ENCODE measurements at regions not wholly inside any gene's neighbourhood (a gene's known extent, or its start where the extent isn't known, plus 50 kb on each side); places are given as distances from the start of the nearest gene placed in this dataset.

DNA sequence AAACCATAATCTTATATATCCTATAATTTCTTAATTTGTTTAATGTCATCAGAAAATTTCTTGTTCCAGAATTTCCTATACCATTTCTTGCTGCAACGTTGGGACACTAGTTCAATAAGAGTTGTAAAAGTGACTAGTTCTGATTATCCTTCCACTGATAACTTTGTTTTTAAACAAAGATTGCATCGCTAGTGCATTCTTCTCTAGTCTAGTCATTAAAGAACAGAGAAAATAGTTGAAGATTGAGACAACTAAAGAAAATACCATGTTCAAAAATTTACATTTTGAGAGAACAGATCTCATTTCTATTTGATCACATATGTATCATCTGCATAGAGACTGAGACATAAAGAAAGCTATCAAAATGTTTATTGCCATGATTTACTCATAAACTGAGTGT is 1888.2 kb downstream of the EFNA5 start:
- 84 to 87% (median 87%) methylated on average over 2 of the region's 2 CpGs for WGBS, 3 donors
- TF ChIP-seq, protein P1, sequence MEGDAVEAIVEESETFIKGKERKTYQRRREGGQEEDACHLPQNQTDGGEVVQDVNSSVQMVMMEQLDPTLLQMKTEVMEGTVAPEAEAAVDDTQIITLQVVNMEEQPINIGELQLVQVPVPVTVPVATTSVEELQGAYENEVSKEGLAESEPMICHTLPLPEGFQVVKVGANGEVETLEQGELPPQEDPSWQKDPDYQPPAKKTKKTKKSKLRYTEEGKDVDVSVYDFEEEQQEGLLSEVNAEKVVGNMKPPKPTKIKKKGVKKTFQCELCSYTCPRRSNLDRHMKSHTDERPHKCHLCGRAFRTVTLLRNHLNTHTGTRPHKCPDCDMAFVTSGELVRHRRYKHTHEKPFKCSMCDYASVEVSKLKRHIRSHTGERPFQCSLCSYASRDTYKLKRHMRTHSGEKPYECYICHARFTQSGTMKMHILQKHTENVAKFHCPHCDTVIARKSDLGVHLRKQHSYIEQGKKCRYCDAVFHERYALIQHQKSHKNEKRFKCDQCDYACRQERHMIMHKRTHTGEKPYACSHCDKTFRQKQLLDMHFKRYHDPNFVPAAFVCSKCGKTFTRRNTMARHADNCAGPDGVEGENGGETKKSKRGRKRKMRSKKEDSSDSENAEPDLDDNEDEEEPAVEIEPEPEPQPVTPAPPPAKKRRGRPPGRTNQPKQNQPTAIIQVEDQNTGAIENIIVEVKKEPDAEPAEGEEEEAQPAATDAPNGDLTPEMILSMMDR (IDR thresholded peaks at IDR 0.05) = no peak
- no peak overlapping the region for H3K4me3 ChIP-seq
- no peaks in the 10 kb centered on the region for H3K27me3 ChIP-seq (ENCODE audit: insufficient read depth in 3 of 3, low read length in 2 of 3)
- no peaks in the 10 kb centered on the region for H3K9me3 ChIP-seq
- no peaks in the 10 kb centered on the region for H3K4me1 ChIP-seq
- H3K27ac ChIP-seq = no peak overlapping the region
- DNase-seq (no peak), ATAC-seq (no peak)
- intact Hi-C loops (cut with DNase I) = no loop called here
- H3K36me3 ChIP-seq (ENCODE audit: insufficient read depth in 1 of 2, low read depth in 1 of 2) = no peaks in the 10 kb centered on the region

DNA sequence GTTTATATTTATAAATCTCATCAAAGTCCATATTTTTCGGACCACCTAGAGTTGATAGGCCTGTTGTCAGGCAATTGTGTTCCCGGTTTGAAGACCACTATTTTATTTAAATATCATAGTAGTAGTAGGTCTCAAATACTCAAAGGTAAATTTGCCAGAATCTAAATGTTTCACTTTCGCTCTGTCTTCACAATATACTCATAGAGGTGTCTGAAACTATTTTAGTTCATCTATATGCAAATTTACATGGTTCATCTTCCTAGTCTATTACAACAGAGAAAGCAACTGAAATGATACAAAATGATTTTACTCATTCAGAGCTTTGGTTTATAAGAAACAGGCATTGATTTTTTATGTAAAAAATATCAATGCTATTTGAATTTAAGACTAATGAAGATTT is 1897.5 kb downstream of the EFNA5 start:
- DNase-seq (no peak), ATAC-seq (no peak)
- no peaks in the 10 kb centered on the region for H3K4me1 ChIP-seq
- no peak overlapping the region for H3K4me3 ChIP-seq
- H3K36me3 ChIP-seq (ENCODE audit: insufficient read depth in 1 of 2, low read depth in 1 of 2) = no peaks in the 10 kb centered on the region
- intact Hi-C loops (cut with DNase I) = no loop called here
- no peaks in the 10 kb centered on the region for H3K27me3 ChIP-seq (ENCODE audit: insufficient read depth in 3 of 3, low read length in 2 of 3)
- no peak overlapping the region for H3K27ac ChIP-seq
- no peaks in the 10 kb centered on the region for H3K9me3 ChIP-seq
- 89 to 91% (median 89%) methylated on average over 3 of the region's 3 CpGs for WGBS, 3 donors
- TF ChIP-seq, protein P1 (IDR thresholded peaks at IDR 0.05) = no peak

DNA sequence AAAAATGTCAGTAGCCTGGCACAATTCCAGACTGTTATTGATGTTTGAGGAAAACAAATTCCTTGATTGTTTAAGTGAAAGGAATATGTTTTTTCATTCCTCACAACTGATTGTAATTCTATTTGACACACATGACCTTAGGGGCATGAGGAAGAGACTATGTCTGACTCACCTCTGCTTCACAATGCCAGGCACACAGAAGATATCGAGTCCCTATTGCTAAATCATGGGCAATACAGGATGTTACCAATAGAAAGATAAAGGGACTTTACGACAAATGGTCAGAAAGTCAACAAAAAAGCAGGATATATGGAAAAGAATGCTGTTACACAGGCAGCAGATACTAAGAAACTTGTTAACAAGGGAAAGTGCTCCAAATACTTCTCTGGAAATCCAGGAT is 1903.5 kb downstream of the EFNA5 start:
- no peak overlapping the region for H3K27ac ChIP-seq
- no peak for ATAC-seq
- intact Hi-C loops (cut with DNase I) = no loop called here

DNA sequence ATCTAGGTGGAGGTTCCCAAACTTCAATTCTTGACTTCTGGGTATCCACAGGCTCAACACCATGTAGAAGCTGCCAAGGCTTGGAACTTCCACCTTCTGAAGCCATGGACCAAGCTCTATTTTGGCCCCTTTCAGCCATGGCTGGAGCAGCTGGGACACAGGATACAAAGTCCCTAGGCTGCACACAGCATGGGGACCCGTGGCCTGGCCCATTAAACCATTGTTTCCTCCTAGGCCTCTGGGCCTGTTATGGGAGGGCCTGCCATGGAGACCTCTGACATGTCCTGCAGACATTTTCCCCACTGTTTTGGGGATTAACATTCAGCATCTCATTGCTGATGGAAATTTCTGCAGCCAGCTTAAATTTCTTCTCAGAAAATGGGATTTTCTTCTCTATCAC is 1908.0 kb downstream of the EFNA5 start:
- no peak overlapping the region for H3K27ac ChIP-seq
- no peak overlapping the region for H3K4me3 ChIP-seq
- DNase-seq (no peak), ATAC-seq (no peak)
- H3K9me3 ChIP-seq = no peaks in the 10 kb centered on the region
- no peaks in the 10 kb centered on the region for H3K4me1 ChIP-seq
- intact Hi-C loops (cut with DNase I) = no loop called here
- TF ChIP-seq, protein P1 (IDR thresholded peaks at IDR 0.05) = no peak
- H3K36me3 ChIP-seq (ENCODE audit: insufficient read depth in 1 of 2, low read depth in 1 of 2) = no peaks in the 10 kb centered on the region
- H3K27me3 ChIP-seq (ENCODE audit: insufficient read depth in 3 of 3, low read length in 2 of 3) = no peaks in the 10 kb centered on the region
- WGBS, 3 donors = 59 to 61% (median 60%) methylated on average over 1 of the region's 1 CpG

More for the DNA sequence above, 1903.5 kb downstream of the EFNA5 start:
- TF ChIP-seq, protein P1 (IDR thresholded peaks at IDR 0.05) = no peak
- Histone ChIP-seq H3K36me3 (ENCODE audit: insufficient read depth in 1 of 2, low read depth in 1 of 2) (no peaks in the 10 kb centered on the region), H3K4me1 (no peaks in the 10 kb centered on the region), H3K4me3 (no peak overlapping the region), H3K27me3 (ENCODE audit: insufficient read depth in 3 of 3, low read length in 2 of 3) (no peaks in the 10 kb centered on the region), H3K9me3 (no peaks in the 10 kb centered on the region)
- WGBS, 3 donors = 80 to 84% (median 83%) methylated on average over 2 of the region's 2 CpGs
- DNase-seq = no peak

DNA sequence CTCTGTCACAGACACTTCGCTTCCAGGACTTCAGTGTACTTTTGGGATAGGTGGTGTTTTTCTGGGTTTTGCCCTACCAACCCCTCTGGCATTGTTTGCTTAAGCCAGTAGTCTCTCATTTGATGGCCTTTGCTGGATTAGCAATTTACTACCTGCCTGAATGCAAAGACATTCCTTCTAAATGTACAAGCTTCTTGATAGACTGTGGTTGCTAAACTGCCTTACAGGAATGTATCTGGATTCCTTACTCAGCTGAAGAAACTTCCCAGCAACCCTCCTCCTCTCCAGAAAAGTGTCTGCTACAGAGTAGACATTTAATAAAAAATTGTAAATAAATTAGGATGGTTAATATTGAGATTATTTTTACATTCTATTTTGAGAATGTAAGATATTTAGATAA is 1916.7 kb downstream of the EFNA5 start:
- Histone ChIP-seq H3K9me3 (no peaks in the 10 kb centered on the region), H3K4me3 (no peak overlapping the region), H3K27ac (no peak overlapping the region), H3K27me3 (ENCODE audit: insufficient read depth in 3 of 3, low read length in 2 of 3) (no peaks in the 10 kb centered on the region), H3K4me1 (no peaks in the 10 kb centered on the region), H3K36me3 (ENCODE audit: insufficient read depth in 1 of 2, low read depth in 1 of 2) (no peaks in the 10 kb centered on the region)
- DNase-seq = no peak
- ATAC-seq = no peak
- WGBS, 3 donors = 88 to 100% (median 93%) methylated on average over 1 of the region's 1 CpG
- TF ChIP-seq, protein P1 (IDR thresholded peaks at IDR 0.05) = no peak
- intact Hi-C loops (cut with DNase I) = no loop called here
